ENCODE measurements at regions not wholly inside any gene's neighbourhood (a gene's known extent, or its start where the extent isn't known, plus 50 kb on each side); places are given as distances from the start of the nearest gene placed in this dataset.
"Not testable (repeated sequence)": the region's sequence is repeated elsewhere in the genome, so short reads cannot be mapped to it uniquely, and the experiment has no call there.

GRCh38 chr2:160794926-160795325 is 301.3 kb upstream of the RBMS1 start:
- no peak for DNase-seq (ENCODE audit: low read depth)

GRCh38 chr2:160803881-160804280 is 310.3 kb upstream of the RBMS1 start:
- DNase-seq (ENCODE audit: low read depth): no peak

- DNase-seq (ENCODE audit: low read depth): no peak
These were observed 316.8 kb upstream of the RBMS1 start for GRCh38 chr2:160810406-160810805.

- no peak for DNase-seq (ENCODE audit: low read depth)
These were observed 319.4 kb upstream of the RBMS1 start for GRCh38 chr2:160812830-160813505.

GRCh38 chr2:160813506-160813858 is 319.9 kb upstream of the RBMS1 start:
- DNase-seq (ENCODE audit: low read depth): no peak

- DNase-seq (ENCODE audit: low read depth): no peak
These were observed 323.4 kb upstream of the RBMS1 start for GRCh38 chr2:160816916-160817499.

- no peak for DNase-seq (ENCODE audit: low read depth)
These were observed 327.1 kb upstream of the RBMS1 start for GRCh38 chr2:160820691-160821090.

- no peak for DNase-seq (ENCODE audit: low read depth)
These were observed 328.4 kb upstream of the RBMS1 start for GRCh38 chr2:160822006-160822405.

- DNase-seq (ENCODE audit: low read depth): no peak
These were observed 331.8 kb upstream of the RBMS1 start for GRCh38 chr2:160825433-160825832.

GRCh38 chr2:160826496-160826895 is 332.9 kb upstream of the RBMS1 start:
- DNase-seq (ENCODE audit: low read depth): no peak

- DNase-seq (ENCODE audit: low read depth): no peak
These were observed 332.2 kb upstream of the TANK start for GRCh38 chr2:160828076-160828475.

GRCh38 chr2:160832381-160832780 is 327.8 kb upstream of the TANK start:
- DNase-seq (ENCODE audit: low read depth): not testable (repeated sequence)

GRCh38 chr2:160835166-160835565 is 325.1 kb upstream of the TANK start:
- no peak for DNase-seq (ENCODE audit: low read depth)

- DNase-seq (ENCODE audit: low read depth): no peak
These were observed 323.5 kb upstream of the TANK start for GRCh38 chr2:160836755-160837154.

- DNase-seq (ENCODE audit: low read depth): no peak
These were observed 322.8 kb upstream of the TANK start for GRCh38 chr2:160837416-160837815.

- DNase-seq (ENCODE audit: low read depth): no peak
These were observed 322.1 kb upstream of the TANK start for GRCh38 chr2:160838147-160838546.

GRCh38 chr2:160838691-160839090 is 321.5 kb upstream of the TANK start:
- no peak for DNase-seq (ENCODE audit: low read depth)

GRCh38 chr2:160842286-160842685 is 317.9 kb upstream of the TANK start:
- no peak for DNase-seq (ENCODE audit: low read depth)

GRCh38 chr2:160859096-160859495 is 301.1 kb upstream of the TANK start:
- no peak for DNase-seq (ENCODE audit: low read depth)

- DNase-seq (ENCODE audit: low read depth): no peak
These were observed 298.0 kb upstream of the TANK start for GRCh38 chr2:160862226-160862625.

- no peak for DNase-seq (ENCODE audit: low read depth)
These were observed 291.3 kb upstream of the TANK start for GRCh38 chr2:160868891-160869290.

GRCh38 chr2:160869411-160869810 is 290.8 kb upstream of the TANK start:
- DNase-seq (ENCODE audit: low read depth): no peak

- DNase-seq (ENCODE audit: low read depth): no peak
These were observed 289.3 kb upstream of the TANK start for GRCh38 chr2:160870729-160871465.

Measured in forelimb muscle (tissue), 1 donor.